NCI-H2107 (cell line): ENCODE measurements at regions not wholly inside any gene's neighbourhood (a gene's known extent, or its start where the extent isn't known, plus 50 kb on each side); places are given as distances from the start of the nearest gene placed in this dataset.
"Not testable (repeated sequence)": the region's sequence is repeated elsewhere in the genome, so short reads cannot be mapped to it uniquely, and the experiment has no call there.

Experiments
- DNase-seq: peaks from one replicate; lab custom pipeline; 2025; lab: John Stamatoyannopoulos, UW

- no peak for DNase-seq
Observed at GRCh38 chr3:174460831-174461230, 398.3 kb upstream of the NAALADL2 start.

- no peak for DNase-seq
Observed at GRCh38 chr3:174462916-174463315, 396.2 kb upstream of the NAALADL2 start.

GRCh38 chr3:174465177-174465576, 394.0 kb upstream of the NAALADL2 start:
- DNase-seq, result no peak

- no peak for DNase-seq
Observed at GRCh38 chr3:174466471-174467054, 392.6 kb upstream of the NAALADL2 start.

- no peak for DNase-seq
Observed at GRCh38 chr3:174477491-174477890, 381.6 kb upstream of the NAALADL2 start.

DNA sequence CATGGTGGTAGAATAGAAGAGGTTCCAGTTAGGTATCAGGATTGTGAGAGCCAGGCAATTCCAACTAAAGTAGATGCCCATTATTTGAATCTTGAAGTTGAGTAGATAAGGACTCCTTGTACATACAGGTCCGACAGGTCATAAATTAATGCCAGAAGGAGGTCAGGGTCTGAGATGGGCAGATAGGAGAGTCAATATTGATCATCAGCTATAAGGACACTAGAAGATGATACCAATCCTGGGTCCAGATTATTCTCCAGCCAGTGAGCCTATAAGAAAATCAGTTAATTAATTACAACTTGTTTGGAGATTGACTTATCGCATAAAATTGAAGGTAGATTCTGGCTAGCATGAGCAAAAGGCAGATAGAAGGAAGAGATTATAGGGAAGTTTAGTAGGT, 378.4 kb upstream of the NAALADL2 start:
- DNase-seq, result no peak

GRCh38 chr3:174482541-174482940, 376.6 kb upstream of the NAALADL2 start:
- no peak for DNase-seq

GRCh38 chr3:174483254-174483653, 375.9 kb upstream of the NAALADL2 start:
- DNase-seq, result no peak

GRCh38 chr3:174483856-174484255, 375.3 kb upstream of the NAALADL2 start:
- not testable (repeated sequence) for DNase-seq

DNA sequence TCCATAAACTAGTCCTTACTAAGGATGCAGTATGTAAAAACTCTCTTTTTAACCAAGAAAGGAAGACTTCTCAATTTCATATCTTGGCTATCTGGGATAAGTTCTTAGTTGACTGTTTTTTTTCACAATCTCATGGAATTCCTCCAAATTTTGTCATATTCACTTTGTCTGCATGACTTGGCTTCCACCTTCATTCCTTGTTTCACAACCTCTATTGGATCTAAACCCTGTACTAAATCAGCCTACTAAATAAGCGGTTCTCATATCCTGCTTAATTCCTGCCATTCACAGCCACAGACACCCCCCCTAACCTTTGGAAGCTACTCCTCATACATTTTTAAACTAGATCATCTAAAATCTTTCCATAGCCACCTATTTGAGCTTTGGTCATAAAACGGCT, 370.6 kb upstream of the NAALADL2 start:
- no peak for DNase-seq

DNA sequence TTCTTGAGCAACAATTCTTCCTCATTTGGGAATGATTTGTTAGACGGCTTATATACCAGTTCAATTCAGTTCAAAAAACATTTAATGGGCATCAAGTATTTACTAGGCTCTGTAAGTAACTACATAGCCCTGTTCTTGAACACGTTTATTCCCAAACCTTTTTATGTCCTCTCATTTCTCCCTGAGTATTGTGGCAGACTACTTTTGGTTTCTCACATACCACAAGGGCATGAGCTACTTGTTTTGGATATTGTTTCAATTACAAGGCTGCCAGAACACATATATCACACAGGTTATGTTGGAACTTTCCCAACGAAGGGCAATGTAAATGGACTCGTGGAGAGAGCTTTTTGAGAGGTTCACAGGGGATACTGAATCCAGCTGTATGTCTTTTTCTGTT, 363.8 kb upstream of the NAALADL2 start:
- no peak for DNase-seq

DNA sequence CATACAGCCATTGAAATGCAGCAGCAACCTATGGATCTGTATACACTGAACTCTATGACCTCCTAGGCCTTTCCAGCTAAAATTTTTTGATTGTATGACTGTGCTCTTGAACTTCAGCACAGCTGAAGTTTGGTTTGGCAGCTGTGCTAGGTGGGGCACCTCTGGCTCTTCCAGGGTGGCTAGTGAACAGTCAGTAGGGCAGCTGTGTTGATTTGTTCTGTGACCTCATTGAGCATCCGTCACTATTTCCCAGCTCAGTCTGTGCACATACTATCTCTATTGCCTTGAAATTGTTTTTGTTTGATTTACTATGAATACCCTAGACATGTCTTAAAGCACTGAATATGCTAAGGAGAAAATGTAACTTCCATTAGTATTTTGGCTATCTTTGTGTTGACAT, 363.2 kb upstream of the NAALADL2 start:
- no peak for DNase-seq

GRCh38 chr3:174498638-174499037, 360.5 kb upstream of the NAALADL2 start:
- DNase-seq, result no peak

GRCh38 chr3:174505266-174505665, 353.9 kb upstream of the NAALADL2 start:
- no peak for DNase-seq

- DNase-seq, result no peak
Observed at GRCh38 chr3:174524203-174524602, 334.9 kb upstream of the NAALADL2 start.

DNA sequence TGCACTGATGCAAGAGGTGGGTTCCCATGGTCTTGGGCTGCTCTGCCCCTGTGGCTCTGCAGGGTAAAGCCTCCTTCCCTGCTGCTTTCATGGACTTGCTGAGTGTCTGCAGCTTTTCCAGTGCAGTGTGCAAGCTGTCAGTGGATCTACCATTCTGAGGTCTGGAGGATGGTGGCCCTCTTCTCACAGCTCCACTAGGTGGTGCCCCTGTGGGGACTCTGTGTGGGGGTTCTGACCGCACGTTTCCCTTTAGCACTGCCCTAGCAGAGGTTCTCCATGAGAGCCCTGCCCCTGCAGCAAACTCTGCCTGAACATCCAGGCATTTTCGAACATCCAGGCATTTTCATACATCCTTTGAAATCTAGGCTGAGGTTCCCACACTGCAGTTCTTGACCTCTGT, 329.8 kb upstream of the NAALADL2 start:
- no peak for DNase-seq

- no peak for DNase-seq
Observed at GRCh38 chr3:174531262-174531982, 327.7 kb upstream of the NAALADL2 start.

DNA sequence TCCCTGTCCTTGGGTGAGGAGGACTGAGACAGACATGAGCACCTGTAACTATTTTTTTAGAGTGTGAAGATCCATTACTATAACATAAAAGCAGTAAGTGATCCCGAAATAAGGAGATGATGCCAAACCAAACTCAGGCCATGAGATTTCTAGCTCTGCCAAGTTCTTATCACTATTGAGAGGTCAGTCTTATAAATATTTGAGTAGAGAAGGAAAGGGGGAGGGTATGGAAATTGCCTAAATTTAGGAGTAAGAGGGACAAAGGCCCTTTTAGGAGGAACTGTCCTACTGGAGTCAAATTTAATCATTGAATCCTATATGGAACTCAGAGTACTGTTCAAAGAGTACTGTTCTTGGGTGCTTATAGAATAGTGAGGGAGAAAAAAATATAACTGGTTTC, 326.9 kb upstream of the NAALADL2 start:
- no peak for DNase-seq

DNA sequence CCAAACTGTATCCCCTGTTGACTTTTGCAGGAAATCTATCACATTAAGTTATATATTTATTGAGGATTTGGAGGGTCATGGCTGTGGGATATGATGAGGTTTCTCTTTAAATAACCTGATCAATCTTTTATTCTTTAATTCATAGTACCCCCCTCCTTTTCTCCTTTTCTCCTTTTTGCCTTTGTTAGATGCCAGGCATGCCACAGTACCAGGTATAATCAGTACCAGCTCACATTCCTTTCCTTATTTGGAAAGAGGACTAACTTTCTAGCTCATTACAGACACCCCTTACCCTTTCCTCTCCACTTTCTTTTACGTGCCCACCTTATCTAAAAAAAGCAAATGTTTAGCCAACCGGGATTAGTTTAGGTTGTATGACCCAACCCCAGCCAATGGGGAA, 326.4 kb upstream of the NAALADL2 start:
- DNase-seq, result no peak

DNA sequence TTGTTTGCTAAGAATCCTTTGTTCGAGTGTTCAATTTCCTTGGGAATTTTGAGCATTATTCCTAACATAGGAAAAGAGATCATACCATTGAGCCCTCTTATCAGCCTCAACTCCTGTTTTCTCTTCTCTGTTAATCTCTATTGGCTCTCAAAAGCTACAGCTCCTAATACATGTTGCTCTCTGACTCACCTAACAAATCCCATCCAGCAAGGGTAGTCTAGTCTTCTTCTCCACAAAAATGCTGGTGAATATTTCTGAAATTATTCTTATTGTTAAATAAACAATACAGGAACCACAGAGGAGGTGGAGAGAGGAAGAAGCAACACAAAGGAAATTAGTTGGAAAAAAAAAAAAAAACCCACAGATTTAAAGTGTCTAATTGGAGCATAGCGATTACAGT, 325.8 kb upstream of the NAALADL2 start:
- no peak for DNase-seq

- DNase-seq, result no peak
Observed at GRCh38 chr3:174536319-174536718, 322.8 kb upstream of the NAALADL2 start.

GRCh38 chr3:174538151-174538550, 321.0 kb upstream of the NAALADL2 start:
- no peak for DNase-seq

GRCh38 chr3:174540116-174540908, 318.8 kb upstream of the NAALADL2 start:
- no peak for DNase-seq
